Lower lobe of right lung (tissue), 2 donors: ENCODE measurements at regions not wholly inside any gene's neighbourhood (a gene's known extent, or its start where the extent isn't known, plus 50 kb on each side); places are given as distances from the start of the nearest gene placed in this dataset.
"Not testable (repeated sequence)": the region's sequence is repeated elsewhere in the genome, so short reads cannot be mapped to it uniquely, and the experiment has no call there.

Experiments used
- ATAC-seq, 2 donors: fragments of 200-7000 bp; cut with Tn5 transposase; one replicate each; pipeline ENCODE4 v1.9.1; 2020 to 2022; ENCODE audit warnings: mild to moderate bottlenecking in 2 of 2, moderate library complexity in 2 of 2
- DNase-seq: peaks from one replicate; pipeline ENCODE4 v3.0.0-alpha.2; 2020
- H3K27ac ChIP-seq: fragments of 200-600 bp; one replicate; pipeline ENCODE4 v1.8.0; 2022
- H3K27me3 ChIP-seq: fragments of 200-600 bp; one replicate; pipeline ENCODE4 v1.8.0; 2022; ENCODE audit warnings: low read depth
- H3K36me3 ChIP-seq: fragments of 200-600 bp; one replicate; pipeline ENCODE4 v1.8.0; 2022; ENCODE audit warnings: mild to moderate bottlenecking
- H3K4me1 ChIP-seq: fragments of 200-600 bp; one replicate; pipeline ENCODE4 v1.8.0; 2022
- H3K4me3 ChIP-seq: fragments of 200-600 bp; one replicate; pipeline ENCODE4 v1.8.0; 2022; ENCODE audit warnings: mild to moderate bottlenecking
- H3K9me3 ChIP-seq: fragments of 200-600 bp; one replicate; pipeline ENCODE4 v1.8.0; 2022
- intact Hi-C: fragments of 100-400 bp; cut with DNase I; formaldehyde crosslinking; loops from one replicate; pipeline ENCODE4 v1.11.0; 2022
- TF ChIP-seq, protein P1 (sequence below): fragments of 200-600 bp; IDR thresholded peaks from one replicate; pipeline ENCODE4 v1.8.0; 2022; ENCODE audit warnings: antibody characterized with exemption, mild to moderate bottlenecking
- donor health status: DM: no; HTN: yes; CAD: no; lungs with severe emphysema.

DNA sequence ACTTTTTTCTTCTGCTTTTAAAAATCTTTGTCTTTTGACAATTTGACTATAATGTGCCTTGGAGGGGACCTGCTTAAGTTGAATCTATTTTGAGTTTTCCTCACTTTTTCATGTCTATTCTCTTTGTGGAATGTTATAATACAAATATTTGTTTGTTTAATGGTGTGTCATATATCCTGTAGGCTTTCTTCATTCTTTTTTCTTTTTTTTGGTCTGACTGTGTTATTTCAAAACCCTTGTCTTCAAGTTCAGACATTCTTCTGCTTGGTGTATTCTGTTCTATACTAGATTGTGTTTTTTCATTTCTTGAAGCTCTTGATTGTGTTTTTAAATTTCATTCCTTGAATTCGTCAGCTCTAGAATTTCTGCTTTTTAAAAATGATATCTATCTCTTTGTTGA, 228.2 kb downstream of the STK31 start:
- H3K9me3 ChIP-seq: no peaks in the 10 kb centered on the region
- no peak for ATAC-seq
- TF ChIP-seq, protein P1, sequence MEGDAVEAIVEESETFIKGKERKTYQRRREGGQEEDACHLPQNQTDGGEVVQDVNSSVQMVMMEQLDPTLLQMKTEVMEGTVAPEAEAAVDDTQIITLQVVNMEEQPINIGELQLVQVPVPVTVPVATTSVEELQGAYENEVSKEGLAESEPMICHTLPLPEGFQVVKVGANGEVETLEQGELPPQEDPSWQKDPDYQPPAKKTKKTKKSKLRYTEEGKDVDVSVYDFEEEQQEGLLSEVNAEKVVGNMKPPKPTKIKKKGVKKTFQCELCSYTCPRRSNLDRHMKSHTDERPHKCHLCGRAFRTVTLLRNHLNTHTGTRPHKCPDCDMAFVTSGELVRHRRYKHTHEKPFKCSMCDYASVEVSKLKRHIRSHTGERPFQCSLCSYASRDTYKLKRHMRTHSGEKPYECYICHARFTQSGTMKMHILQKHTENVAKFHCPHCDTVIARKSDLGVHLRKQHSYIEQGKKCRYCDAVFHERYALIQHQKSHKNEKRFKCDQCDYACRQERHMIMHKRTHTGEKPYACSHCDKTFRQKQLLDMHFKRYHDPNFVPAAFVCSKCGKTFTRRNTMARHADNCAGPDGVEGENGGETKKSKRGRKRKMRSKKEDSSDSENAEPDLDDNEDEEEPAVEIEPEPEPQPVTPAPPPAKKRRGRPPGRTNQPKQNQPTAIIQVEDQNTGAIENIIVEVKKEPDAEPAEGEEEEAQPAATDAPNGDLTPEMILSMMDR: no peak
- intact Hi-C loops: no loop called here
- no peaks in the 10 kb centered on the region for H3K4me1 ChIP-seq
- H3K4me3 ChIP-seq: no peak overlapping the region
- no peaks in the 10 kb centered on the region for H3K27me3 ChIP-seq
- H3K27ac ChIP-seq: no peak overlapping the region
- no peaks in the 10 kb centered on the region for H3K36me3 ChIP-seq
- DNase-seq: no peak

DNA sequence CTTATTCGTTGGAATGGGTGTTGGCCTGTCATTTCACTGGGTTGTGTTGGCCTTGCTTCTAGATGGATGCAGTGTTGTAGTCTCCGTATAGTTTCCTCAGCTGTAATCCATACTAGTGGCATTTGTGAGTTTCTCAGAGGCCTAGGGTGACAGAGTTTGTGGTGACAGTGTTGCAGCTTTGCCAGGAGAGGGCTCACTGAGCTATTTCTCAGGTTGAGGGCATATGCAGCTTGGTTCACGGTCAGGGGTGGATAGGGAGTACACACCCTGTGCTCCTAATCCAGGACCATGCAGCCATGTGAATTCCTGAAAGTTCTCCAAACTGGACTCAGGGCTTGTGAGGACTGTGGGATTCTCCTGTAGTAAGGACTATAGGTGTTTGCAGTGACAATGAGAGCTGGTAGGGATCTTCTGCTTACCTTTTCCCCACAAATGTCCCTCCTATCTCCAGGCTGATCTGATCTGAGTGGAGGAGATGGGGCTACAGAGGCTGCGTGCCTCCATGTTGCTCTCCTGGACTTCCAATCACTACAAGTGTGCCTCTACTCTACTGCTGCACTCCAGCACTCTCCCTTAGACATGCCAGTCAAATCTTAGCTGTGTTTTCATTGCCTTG, 229.0 kb downstream of the STK31 start:
- Histone ChIP-seq H3K4me3 (no peak overlapping the region), H3K4me1 (no peaks in the 10 kb centered on the region), H3K27ac (no peak overlapping the region), H3K27me3 (no peaks in the 10 kb centered on the region), H3K36me3 (no peaks in the 10 kb centered on the region), H3K9me3 (no peaks in the 10 kb centered on the region)
- ATAC-seq (peak in 1 of 2 donors; percentile 43), DNase-seq (no peak)
- intact Hi-C loops: no loop called here
- TF ChIP-seq, protein P1: no peak

DNA sequence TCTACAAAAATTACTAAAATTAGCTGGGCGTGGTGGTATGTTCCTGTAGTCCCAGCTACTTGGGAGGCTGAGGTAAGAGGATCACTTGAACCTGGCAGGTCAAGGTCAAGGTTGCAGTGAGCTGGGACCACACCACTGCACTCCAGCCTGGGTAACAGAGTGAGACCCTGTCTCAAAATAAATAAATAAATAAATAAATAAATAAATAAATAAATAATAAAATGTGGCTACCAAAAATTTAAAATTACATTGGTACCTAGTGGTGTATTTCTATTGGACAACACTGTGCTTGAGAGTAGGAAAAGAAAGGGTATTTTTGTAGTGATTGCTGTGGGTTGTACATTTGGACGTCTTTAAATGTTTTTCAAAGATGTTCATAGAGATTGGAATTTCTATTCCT, 229.7 kb downstream of the STK31 start:
- H3K27me3 ChIP-seq, intact Hi-C loops, H3K27ac ChIP-seq, H3K4me3 ChIP-seq, H3K9me3 ChIP-seq, H3K4me1 ChIP-seq, DNase-seq, H3K36me3 ChIP-seq, ATAC-seq: not testable (repeated sequence)

DNA sequence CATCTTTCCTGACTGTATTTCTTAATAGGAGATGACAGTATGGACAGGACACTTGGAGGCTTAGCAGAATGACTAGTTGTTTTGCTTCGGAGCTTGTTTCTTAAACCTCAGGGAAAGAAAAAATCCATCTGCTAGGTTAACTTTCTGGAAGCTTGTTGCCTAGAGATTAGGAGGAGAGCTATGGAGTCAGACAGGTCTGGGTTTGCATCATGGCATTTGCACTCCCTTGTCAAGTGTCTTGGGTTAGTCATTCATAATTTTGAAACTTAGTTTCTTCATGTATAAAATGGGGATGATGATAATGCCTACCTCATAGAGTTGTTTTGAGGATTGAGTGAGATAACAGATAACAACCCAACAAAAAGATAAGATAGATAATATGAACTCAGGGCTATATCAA, 231.5 kb downstream of the STK31 start:
- ATAC-seq: no peak
- Histone ChIP-seq H3K9me3 (no peaks in the 10 kb centered on the region), H3K4me3 (no peak overlapping the region), H3K4me1 (no peaks in the 10 kb centered on the region), H3K36me3 (no peaks in the 10 kb centered on the region), H3K27me3 (no peaks in the 10 kb centered on the region), H3K27ac (no peak overlapping the region)
- DNase-seq: no peak
- TF ChIP-seq, protein P1: no peak
- intact Hi-C loops: no loop called here

DNA sequence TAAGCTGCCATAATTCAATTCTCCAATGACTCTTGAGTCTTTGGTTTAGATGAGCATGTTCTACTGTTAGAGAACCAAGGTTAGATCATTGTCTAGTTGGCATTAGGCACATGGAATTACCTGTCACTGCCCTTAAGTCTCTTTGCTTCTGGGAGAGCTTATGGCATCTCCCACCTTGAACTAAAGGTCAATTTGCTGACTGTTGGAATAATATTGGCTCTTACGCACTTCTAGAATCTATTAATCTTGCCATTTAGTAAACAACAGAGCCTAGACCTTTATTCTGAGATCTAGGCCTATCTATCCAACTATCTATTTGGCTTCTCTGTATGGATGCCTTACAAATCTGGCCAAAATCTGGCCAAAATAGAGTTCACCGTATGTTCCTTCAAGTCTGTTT, 232.0 kb downstream of the STK31 start:
- intact Hi-C loops: no loop called here
- ATAC-seq (no peak), DNase-seq (no peak)
- no peaks in the 10 kb centered on the region for H3K9me3 ChIP-seq
- H3K36me3 ChIP-seq: no peaks in the 10 kb centered on the region
- no peaks in the 10 kb centered on the region for H3K27me3 ChIP-seq
- no peak overlapping the region for H3K27ac ChIP-seq
- H3K4me1 ChIP-seq: no peaks in the 10 kb centered on the region
- TF ChIP-seq, protein P1: no peak
- H3K4me3 ChIP-seq: no peak overlapping the region

DNA sequence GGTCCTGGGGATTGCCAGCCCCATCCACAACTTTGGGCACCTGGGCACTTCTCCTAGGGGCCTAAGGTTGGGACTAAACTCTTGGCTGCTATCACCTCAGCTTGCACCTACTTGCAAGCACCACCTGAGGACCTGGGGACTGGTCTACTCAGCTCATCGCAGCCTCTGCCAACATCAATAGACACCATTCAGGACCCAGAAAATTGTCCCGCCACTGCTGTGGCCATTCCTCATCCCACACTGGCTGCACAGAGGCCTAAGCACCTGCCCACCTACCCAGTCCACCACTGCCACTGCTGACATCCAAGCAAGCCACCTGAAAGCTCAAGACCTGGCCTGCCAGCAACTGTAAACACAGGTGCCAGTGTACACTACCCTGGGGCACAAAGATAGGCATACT, 234.1 kb downstream of the STK31 start:
- Histone ChIP-seq H3K4me1 (no peaks in the 10 kb centered on the region), H3K27ac (no peak overlapping the region), H3K36me3 (no peaks in the 10 kb centered on the region), H3K27me3 (no peaks in the 10 kb centered on the region), H3K4me3 (no peak overlapping the region), H3K9me3 (no peaks in the 10 kb centered on the region)
- TF ChIP-seq, protein P1: no peak
- intact Hi-C loops: no loop called here
- no peak for ATAC-seq
- DNase-seq: no peak
